K562 (cell line): ENCODE measurements at regions not wholly inside any gene's neighbourhood (a gene's known extent, or its start where the extent isn't known, plus 50 kb on each side); places are given as distances from the start of the nearest gene placed in this dataset.

Source experiments
- ATAC-seq: fragments of 200-7000 bp; cut with Tn5 transposase; 3 replicates; pipeline ENCODE4 v1.9.1; 2020; ENCODE audit warnings: moderate library complexity
- BruUV-seq: library from RNA; stranded (reverse); fragments of 400-500 nt; replicated peaks from 2 replicates; lab custom pipeline; 2021; lab: Mats Ljungman, UMichigan
- CTCF ChIA-PET: fragments of 300-600 bp; formaldehyde crosslinking; extraction: SDS; loops from one replicate; lab custom pipeline; 2021; ENCODE audit warnings: low intra/inter-chr PET ratio; lab: Yijun Ruan, JAX
- POLR2A ChIA-PET: fragments of 300-600, 350-650 bp; sonication (Branson Sonifier 250); formaldehyde crosslinking; extraction: SDS; loops from one replicate; lab custom pipeline; 2021; ENCODE audit warnings: antibody characterized with exemption, inconsistent platforms; lab: Yijun Ruan, JAX
- DNase-seq, 4 experiments: peaks; one replicate each; pipeline versions ENCODE4 v3.0.0 to v3.0.0-alpha.2; 2011 to 2018; ENCODE audit warnings: low spot score in 3 of 4, mixed read lengths in 3 of 4; ENCODE audit errors: extremely low read depth in 1 of 4
- FAIRE-seq: peaks from 2 replicates; lab custom pipeline; 2011; peaks lifted over from hg19 to GRCh38; lab: Jason Lieb, UNC
- H2AFZ ChIP-seq: 2 replicates; pipeline ENCODE4 v1.6.0; 2011; ENCODE audit warnings: low read depth, low read length, control low read depth, inconsistent platforms
- H3K27ac ChIP-seq: fragments of 200-600 bp; 3 replicates; pipeline ENCODE4 v1.8.0; 2011; ENCODE audit warnings: low read depth, mild to moderate bottlenecking, control low read depth, inconsistent platforms, low read length, moderate library complexity, mixed read lengths; ENCODE audit errors: extremely low read depth
- H3K27me3 ChIP-seq, 2 experiments: fragments of 300-600 bp in 1 of 2; 2 replicates in 1 of 2; 3 replicates in 1 of 2; pipeline versions ENCODE4 v1.6.0 to v1.8.0; 2011; ENCODE audit warnings: inconsistent platforms in 2 of 2, low read length in 2 of 2, mild to moderate bottlenecking in 1 of 2, mixed read lengths in 1 of 2, moderate library complexity in 1 of 2; ENCODE audit not compliant: control insufficient read depth in 2 of 2, insufficient read depth in 2 of 2
- H3K36me3 ChIP-seq: fragments of 300-600 bp; 3 replicates; pipeline ENCODE4 v1.8.0; 2011; ENCODE audit warnings: mild to moderate bottlenecking, low read length, inconsistent platforms; ENCODE audit not compliant: control insufficient read depth, insufficient read depth
- H3K4me1 ChIP-seq, 2 experiments: fragments of 200-600 bp in 1 of 2; replicated peaks in 1 of 2; 2 replicates in 1 of 2; 3 replicates in 1 of 2; pipeline versions ENCODE4 v1.5.1 to v1.8.0; 2011; ENCODE audit warnings: inconsistent platforms in 2 of 2, low read length in 2 of 2, mild to moderate bottlenecking in 1 of 2, mixed read lengths in 1 of 2, moderate library complexity in 1 of 2; ENCODE audit not compliant: control insufficient read depth in 2 of 2, insufficient read depth in 2 of 2
- H3K4me2 ChIP-seq: 2 replicates; pipeline ENCODE4 v1.6.1; 2011; ENCODE audit warnings: low read length, control low read depth, inconsistent platforms, mixed read lengths; ENCODE audit not compliant: insufficient read depth
- H3K4me3 ChIP-seq: fragments of 200-600 bp; sonication (generic), shearing (Covaris generic); 2 replicates; pipeline ENCODE4 v1.5.1; 2016; ENCODE audit warnings: control low read depth, inconsistent platforms
- H3K79me2 ChIP-seq: fragments of 200-600 bp; 3 replicates; pipeline ENCODE4 v1.8.0; 2011; ENCODE audit warnings: low read length, inconsistent platforms; ENCODE audit not compliant: control insufficient read depth, insufficient read depth
- H3K9ac ChIP-seq, 2 experiments: 2 replicates each; pipeline versions ENCODE4 v1.6.0 to v1.6.1; 2011; ENCODE audit warnings: low read depth in 2 of 2, low read length in 2 of 2, control low read depth in 1 of 2, inconsistent platforms in 1 of 2, mild to moderate bottlenecking in 1 of 2, mixed read lengths in 1 of 2; ENCODE audit not compliant: insufficient read depth in 1 of 2
- H3K9me1 ChIP-seq: one replicate; pipeline ENCODE4 v1.6.0; 2011; ENCODE audit warnings: inconsistent platforms, mild to moderate bottlenecking, low read length, moderate library complexity; ENCODE audit not compliant: control insufficient read depth, insufficient read depth
- H3K9me3 ChIP-seq: replicated peaks from 2 replicates; pipeline ENCODE4 v1.5.1; 2011; ENCODE audit warnings: low read depth, low read length, inconsistent platforms; ENCODE audit not compliant: control insufficient read depth, insufficient read depth
- H4K20me1 ChIP-seq: replicated peaks from 2 replicates; pipeline ENCODE4 v1.6.1; 2011; ENCODE audit warnings: low read length, inconsistent platforms, mixed read lengths; ENCODE audit not compliant: control insufficient read depth, insufficient read depth
- CBX8 ChIP-seq: fragments of 200-600 bp; sonication (generic); IDR thresholded peaks from 2 replicates; pipeline ENCODE4 v1.6.1; 2012; ENCODE audit warnings: borderline replicate concordance, mixed run types, low read depth, mild to moderate bottlenecking, moderate library complexity, mixed read lengths, low read length, control low read depth, inconsistent platforms; ENCODE audit not compliant: poor library complexity, severe bottlenecking; ENCODE audit errors: extremely low read depth
- FOSL1 ChIP-seq: fragments of 200-800 bp; sonication (Bioruptor generic); conservative IDR thresholded peaks from 2 replicates; pipeline ENCODE4 v1.6.1; 2016; ENCODE audit warnings: missing genetic modification characterization, missing compliant biosample characterization
- JUND ChIP-seq, 2 experiments: IDR thresholded peaks; 2 replicates in 1 of 2; 3 replicates in 1 of 2; pipeline ENCODE4 v1.6.1; 2011; ENCODE audit warnings: borderline replicate concordance in 2 of 2, low read depth in 2 of 2, low read length in 2 of 2, improper control_type of control experiment in 1 of 2, missing biosample characterization in 1 of 2, missing genetic modification characterization in 1 of 2, missing genetic modification reagents in 1 of 2
- NFE2 ChIP-seq: IDR thresholded peaks from 2 replicates; pipeline ENCODE4 v1.6.1; 2014; ENCODE audit warnings: antibody characterized with exemption, low read depth
- NRF1 ChIP-seq, 2 experiments: fragments of 450-650 bp; IDR thresholded peaks in 1 of 2; conservative IDR thresholded peaks in 1 of 2; 2 replicates each; pipeline ENCODE4 v1.6.1; 2014; ENCODE audit warnings: mild to moderate bottlenecking in 2 of 2
- PTBP1 ChIP-seq: fragments of 200-400 bp; formaldehyde crosslinking; IDR thresholded peaks from 2 replicates; pipeline ENCODE4 v1.6.1; 2017; ENCODE audit warnings: low read depth, low read length
- RBM25 ChIP-seq: fragments of 200-400 bp; formaldehyde crosslinking; IDR thresholded peaks from 2 replicates; pipeline ENCODE4 v1.6.1; 2018; ENCODE audit warnings: low read length, low read depth, moderate library complexity; ENCODE audit not compliant: severe bottlenecking
- SAP30 ChIP-seq: fragments of 200-600 bp; sonication (generic); IDR thresholded peaks from 2 replicates; pipeline ENCODE4 v1.6.1; 2012; ENCODE audit warnings: borderline replicate concordance, low read depth, mild to moderate bottlenecking, moderate library complexity, low read length, control low read depth, inconsistent platforms; ENCODE audit not compliant: insufficient read depth, poor library complexity, severe bottlenecking
- SETDB1 ChIP-seq: IDR thresholded peaks from one replicate; pipeline ENCODE4 v1.6.1; 2012; ENCODE audit warnings: low read length, control low read depth, inconsistent platforms
- ZFP36 ChIP-seq: fragments of 150-350 bp; IDR thresholded peaks from 2 replicates; pipeline ENCODE4 v1.6.1; 2018; ENCODE audit warnings: low read length, low read depth; ENCODE audit not compliant: partially characterized antibody
- WGBS: fragments of 100-300 bp; shearing (Covaris generic); methylation state at CpG from one replicate; pipeline ENCODE4 v1.1.6; 2016; ENCODE audit warnings: low coverage, mixed read lengths; ENCODE audit not compliant: insufficient coverage; ENCODE audit errors: missing lambda C conversion rate; 5-methylcytosine and 5-hydroxymethylcytosine counted together
- in situ Hi-C: fragments of 300-500 bp; cut with MboI; formaldehyde crosslinking; loops from 4 replicates; pipeline ENCODE4 v1.15.0; 2018; ENCODE audit warnings: inconsistent platforms, mixed read lengths
- intact Hi-C: fragments of 100-400 bp; cut with micrococcal nuclease; formaldehyde crosslinking; loops from 2 replicates; pipeline ENCODE4 v1.14.2; 2022
- TF ChIP-seq, protein P1 (sequence below), 2 experiments: fragments of 450-650 bp in 1 of 2; sonication (generic) in 1 of 2; formaldehyde crosslinking in 1 of 2; IDR thresholded peaks in 1 of 2; conservative IDR thresholded peaks in 1 of 2; 2 replicates each; pipeline versions ENCODE4 v1.6.1 to v1.8.1; 2016 to 2023; ENCODE audit warnings: mild to moderate bottlenecking in 2 of 2, moderate library complexity in 2 of 2, inconsistent platforms in 1 of 2, missing genetic modification reagents in 1 of 2

DNA sequence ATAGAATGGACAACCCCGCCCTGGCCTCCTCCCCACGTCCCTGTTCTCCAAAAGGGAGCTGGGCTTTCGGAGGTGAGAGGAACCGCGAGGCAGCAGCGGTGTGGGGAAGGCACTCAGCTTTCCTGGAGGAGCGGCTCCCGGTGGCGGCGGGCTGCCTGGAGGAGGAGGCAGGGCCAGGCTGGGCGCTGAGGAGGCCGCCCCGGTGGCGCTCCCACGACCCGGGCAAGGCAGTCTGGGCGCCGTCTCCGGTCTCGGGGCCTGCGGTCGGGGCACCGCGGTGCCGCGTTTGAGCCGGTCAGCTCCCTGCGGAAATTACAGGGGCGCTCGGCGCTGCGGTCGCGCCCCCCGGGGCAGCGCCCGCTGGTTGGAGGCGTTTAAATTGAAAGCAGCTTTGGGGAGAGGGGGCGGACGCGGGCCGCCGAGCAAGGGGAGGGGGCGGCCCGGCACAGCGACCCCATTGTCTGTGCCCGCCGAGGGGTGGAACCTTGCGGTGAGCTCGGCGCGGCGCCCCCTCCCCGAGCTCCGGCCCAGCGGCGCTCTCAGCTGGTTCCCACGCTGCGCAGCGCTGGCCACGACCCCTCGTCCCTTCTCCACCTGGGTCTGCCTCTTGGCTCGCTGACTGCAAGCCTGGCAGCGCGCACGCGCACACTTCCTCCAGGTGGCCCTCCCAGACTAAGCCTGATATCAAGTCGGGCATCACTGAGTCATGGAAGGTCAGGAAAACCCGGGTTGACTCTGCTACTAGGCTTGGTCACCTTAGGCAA, 58.7 kb upstream of the DLX4 start:
- Histone ChIP-seq H3K9me3 (0 out of 2 replicates have a peak, but pooled peaks cover 2% of the 10 kb centered on the region), H3K9ac (no peak overlapping the region), H2AFZ (no peak overlapping the region), H3K4me3 (no peak overlapping the region), H3K36me3 (no peaks in the 10 kb centered on the region), H3K27ac (no peak overlapping the region), H3K27me3 (peaks cover 24 to 87% of the 10 kb centered on the region in 2 experiments; a peak in 4 of 5 replicates), H3K4me2 (no peak overlapping the region), H3K79me2 (no peaks in the 10 kb centered on the region), H3K9me1 (no peaks in the 10 kb centered on the region), H4K20me1 (peaks cover 12% of the 10 kb centered on the region; the same call in 1 of the 2 replicates), H3K4me1 (peaks cover 0 to 9% of the 10 kb centered on the region in 2 experiments; a peak in 3 of 5 replicates)
- FAIRE-seq (peak; percentile 19), DNase-seq (peak; percentile 21 to 35 (median 27)), ATAC-seq (no peak)
- no TSS peak for BruUV-seq
- intact Hi-C loops (no loop called here), in situ Hi-C loops (no loop called here)
- POLR2A ChIA-PET, result interaction anchor here (0.6 to 0.9 kb wide), 2 partner anchors 31 to 127 kb away, joined by 3 to 4 read pairs; no protein-coding TSS in a partner anchor
- CTCF ChIA-PET, result no interaction called here
- WGBS, result 23% methylated on average over 30 of the region's 69 CpGs
- TF ChIP-seq RBM25 (peak; percentile 43), PTBP1 (no peak), FOSL1 (tag) (peak; percentile 48; the same call in 1 of the 2 replicates), NRF1 (conservative IDR thresholded peaks at IDR 0.05 in 1 of 2, IDR thresholded peaks at IDR 0.05 in 1 of 2) (peak; percentile 39 to 50; a peak in 2 of 4 replicates), JUND (IDR thresholded peaks at IDR 0.05; ENCODE audit: borderline replicate concordance, low read depth, low read length) (0 out of 2 replicates have a peak, but pooled peaks have one; percentile 31), JUND (tag; IDR thresholded peaks at IDR 0.05; ENCODE audit: borderline replicate concordance, low read depth, low read length) (no peak), SAP30 (no peak), ZFP36 (peak; percentile 93), SETDB1 (no peak), CBX8 (no peak), NFE2 (peak; percentile 44; the same call in 1 of the 2 replicates)
- TF ChIP-seq, protein P1, sequence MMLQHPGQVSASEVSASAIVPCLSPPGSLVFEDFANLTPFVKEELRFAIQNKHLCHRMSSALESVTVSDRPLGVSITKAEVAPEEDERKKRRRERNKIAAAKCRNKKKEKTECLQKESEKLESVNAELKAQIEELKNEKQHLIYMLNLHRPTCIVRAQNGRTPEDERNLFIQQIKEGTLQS (IDR thresholded peaks at IDR 0.05), result no peak
- TF ChIP-seq, protein P1 (CRISPR knock-in tag; conservative IDR thresholded peaks at IDR 0.05), result no peak
